WTC11 (cell line): ENCODE measurements at regions not wholly inside any gene's neighbourhood (a gene's known extent, or its start where the extent isn't known, plus 50 kb on each side); places are given as distances from the start of the nearest gene placed in this dataset.

Experiments
- CTCF ChIP-seq: fragments of 200-600 bp; IDR thresholded peaks from 2 replicates; pipeline ENCODE4 v1.8.0; 2022; ENCODE audit warnings: antibody characterized with exemption
- FOXP1 ChIP-seq: sonication (generic); formaldehyde crosslinking; IDR thresholded peaks from 2 replicates; pipeline ENCODE4 v1.8.0; 2022; ENCODE audit warnings: missing genetic modification reagents, mild to moderate bottlenecking, moderate library complexity, borderline replicate concordance
- HMGA2 ChIP-seq: fragments of 250-450 bp; sonication (Bioruptor Pico); IDR thresholded peaks from 2 replicates; pipeline ENCODE4 v1.4.0; 2021; ENCODE audit warnings: mild to moderate bottlenecking, moderate library complexity
- MAX ChIP-seq: sonication (generic); formaldehyde crosslinking; IDR thresholded peaks from 2 replicates; pipeline ENCODE4 v1.8.0; 2022; ENCODE audit warnings: mild to moderate bottlenecking, missing genetic modification reagents
- NR3C1 ChIP-seq: sonication (generic); formaldehyde crosslinking; conservative IDR thresholded peaks from 2 replicates; pipeline ENCODE4 v1.8.1; 2023; ENCODE audit warnings: low read depth, mild to moderate bottlenecking, missing genetic modification reagents
- PRRX2 ChIP-seq: fragments of 250-450 bp; sonication (Bioruptor Pico); IDR thresholded peaks from 2 replicates; pipeline ENCODE4 v1.8.0; 2021; ENCODE audit warnings: mild to moderate bottlenecking
- SP1 ChIP-seq: sonication (generic); formaldehyde crosslinking; conservative IDR thresholded peaks from 2 replicates; pipeline ENCODE4 v1.8.1; 2022; ENCODE audit warnings: missing genetic modification reagents
- ZMAT4 ChIP-seq: fragments of 250-450 bp; sonication (Bioruptor Pico); IDR thresholded peaks from 2 replicates; pipeline ENCODE4 v1.9.0; 2021; ENCODE audit warnings: mild to moderate bottlenecking
- ZNF263 ChIP-seq: sonication (generic); formaldehyde crosslinking; IDR thresholded peaks from 2 replicates; pipeline ENCODE4 v1.8.1; 2022; ENCODE audit warnings: low read depth, mild to moderate bottlenecking, moderate library complexity, missing genetic modification reagents
- ZNF396 ChIP-seq: fragments of 250-450 bp; sonication (Bioruptor Pico); IDR thresholded peaks from 2 replicates; pipeline ENCODE4 v1.8.0; 2021; ENCODE audit warnings: mild to moderate bottlenecking, moderate library complexity, borderline replicate concordance
- ZNF512 ChIP-seq: sonication (generic); formaldehyde crosslinking; IDR thresholded peaks from 2 replicates; pipeline ENCODE4 v1.8.1; 2022; ENCODE audit warnings: missing genetic modification reagents, borderline replicate concordance

GRCh38 chr1:229213797-229214196 lies 57.1 kb upstream of the RAB4A start:
- TF ChIP-seq CTCF (no peak), ZNF396 (CRISPR knock-in tag) (no peak), MAX (CRISPR knock-in tag) (no peak), SP1 (CRISPR knock-in tag) (no peak), PRRX2 (CRISPR knock-in tag) (no peak), FOXP1 (CRISPR knock-in tag) (no peak), HMGA2 (CRISPR knock-in tag) (no peak), ZNF512 (CRISPR knock-in tag) (no peak), ZMAT4 (CRISPR knock-in tag) (no peak), NR3C1 (CRISPR knock-in tag) (no peak), ZNF263 (CRISPR knock-in tag) (no peak)
